ENCODE measurements at regions not wholly inside any gene's neighbourhood (a gene's known extent, or its start where the extent isn't known, plus 50 kb on each side); places are given as distances from the start of the nearest gene placed in this dataset.

- Histone ChIP-seq H3K56ac (ENCODE audit: insufficient read length, low read depth, low read length) (no peak overlapping the region), H3K4me2 (ENCODE audit: insufficient read depth, insufficient read length, low read length) (no peak overlapping the region), H2BK20ac (ENCODE audit: low read depth, low read length, poor library complexity, severe bottlenecking) (no peak overlapping the region), H3K18ac (ENCODE audit: insufficient read length, low read depth, low read length) (no peak overlapping the region), H3T11ph (ENCODE audit: low read length) (no peak overlapping the region), H3K23me2 (ENCODE audit: insufficient read length, low read depth, low read length, poor library complexity, severe bottlenecking) (no peaks in the 10 kb centered on the region), H2BK5ac (ENCODE audit: insufficient read length, low read length) (no peak overlapping the region), H3K4ac (ENCODE audit: low read depth, low read length) (no peak overlapping the region), H2AK5ac (ENCODE audit: insufficient read length, low read length) (no peak overlapping the region), H3K4me1 (ENCODE audit: insufficient read depth, low read length) (no peaks in the 10 kb centered on the region), H3K23ac (ENCODE audit: insufficient read length, low read depth, low read length) (no peak overlapping the region), H4K91ac (ENCODE audit: insufficient read length, low read depth, low read length) (no peak overlapping the region), H3K9me3 (ENCODE audit: control insufficient read depth, low read depth, low read length) (no peaks in the 10 kb centered on the region), H3K14ac (ENCODE audit: insufficient read depth, low read length) (no peak overlapping the region), H3K9ac (ENCODE audit: extremely low read depth, insufficient read length, low read length) (no peak overlapping the region), H3K79me1 (ENCODE audit: insufficient read depth, low read depth, low read length, poor library complexity, severe bottlenecking) (no peaks in the 10 kb centered on the region), H3K27me3 (ENCODE audit: insufficient read depth, low read length) (no peaks in the 10 kb centered on the region), H2AFZ (ENCODE audit: low read length) (no peak overlapping the region), H2BK12ac (ENCODE audit: insufficient read length, low read depth, low read length) (no peak overlapping the region), H4K20me1 (ENCODE audit: control insufficient read depth, insufficient read depth, insufficient read length) (no peaks in the 10 kb centered on the region), H2BK120ac (ENCODE audit: low read depth, low read length, poor library complexity, severe bottlenecking) (no peak overlapping the region), H2BK15ac (ENCODE audit: low read depth, low read length) (no peak overlapping the region), H4K5ac (ENCODE audit: insufficient read length, low read depth, low read length) (no peak overlapping the region), H4K8ac (replicated peaks; ENCODE audit: insufficient read length, low read depth, low read length) (no peak overlapping the region), H3K27ac (ENCODE audit: insufficient read length, low read depth, low read length) (no peak overlapping the region), H3K79me2 (ENCODE audit: insufficient read depth, low read length) (peaks cover 7% of the 10 kb centered on the region; the same call in 1 of the 2 replicates)
- WGBS (ENCODE audit: extremely low coverage, insufficient read length, low lambda C conversion rate): no CpG with 5 or more reads among the region's 1 CpG
- DNase-seq: no peak
- no peak overlapping the region for H3K4me3 Mint-ChIP-seq
- H3K4me1 Mint-ChIP-seq: peaks cover 3% of the 10 kb centered on the region in 2 experiments; a peak in 2 of 4 replicates
- no peaks in the 10 kb centered on the region for H3K9me3 Mint-ChIP-seq
- no peak overlapping the region for H3K27ac Mint-ChIP-seq
- TF ChIP-seq CTCF (conservative IDR thresholded peaks at IDR 0.05): no peak
- no peaks in the 10 kb centered on the region; a peak in 1 of 7 replicates for H3K36me3 Mint-ChIP-seq (ENCODE audit: insufficient read depth in 1 of 3, low read depth in 3 of 3)
- no peaks in the 10 kb centered on the region for H3K27me3 Mint-ChIP-seq (ENCODE audit: low read depth)
Observed at GRCh38 chr3:110928016-110928662, 143.5 kb upstream of the NECTIN3 start.

Measured in H9 (cell line).